Neural cell (in vitro differentiated cells): ENCODE measurements at regions not wholly inside any gene's neighbourhood (a gene's known extent, or its start where the extent isn't known, plus 50 kb on each side); places are given as distances from the start of the nearest gene placed in this dataset.

ENCODE experiments used
- H2AFZ ChIP-seq: fragments of 200-600, 300-800 bp; sonication (generic), shearing (Covaris generic); 2 replicates; pipeline ENCODE4 v1.6.0; 2014; ENCODE audit warnings: low read depth, mild to moderate bottlenecking, antibody characterized with exemption, low read length, moderate library complexity
- H3F3A ChIP-seq: fragments of 200-600 bp; shearing (Covaris generic); 2 replicates; pipeline ENCODE4 v1.6.1; 2016; ENCODE audit warnings: mild to moderate bottlenecking, moderate library complexity, mixed read lengths, antibody characterized with exemption, low read length; ENCODE audit not compliant: insufficient read depth, poor library complexity, severe bottlenecking
- H3K27ac ChIP-seq: fragments of 200-600, 300-800 bp; sonication (generic), shearing (Covaris generic); 2 replicates; pipeline ENCODE4 v1.5.1; 2014; ENCODE audit warnings: mild to moderate bottlenecking, low read length, moderate library complexity
- H3K27me3 ChIP-seq: fragments of 300-800, 200-600 bp; sonication (generic), shearing (Covaris generic); 2 replicates; pipeline ENCODE4 v1.6.0; 2014; ENCODE audit warnings: mild to moderate bottlenecking, low read depth, low read length, moderate library complexity; ENCODE audit not compliant: insufficient read depth
- H3K36me3 ChIP-seq: fragments of 300-800, 200-600 bp; sonication (generic), shearing (Covaris generic); 2 replicates; pipeline ENCODE4 v1.5.1; 2014; ENCODE audit warnings: mild to moderate bottlenecking, antibody characterized with exemption, low read length, moderate library complexity; ENCODE audit not compliant: insufficient read depth
- H3K4me2 ChIP-seq: fragments of 300-800, 200-600 bp; sonication (generic), shearing (Covaris generic); 2 replicates; pipeline ENCODE4 v1.6.0; 2014; ENCODE audit warnings: mild to moderate bottlenecking, low read length
- H3K4me3 ChIP-seq: fragments of 300-800, 200-600 bp; sonication (generic), shearing (Covaris generic); 2 replicates; pipeline ENCODE4 v1.5.1; 2014; ENCODE audit warnings: mild to moderate bottlenecking, low read length, moderate library complexity
- H3K79me2 ChIP-seq: fragments of 200-600 bp; shearing (Covaris generic); replicated peaks from 2 replicates; pipeline ENCODE4 v1.6.0; 2014; ENCODE audit warnings: mild to moderate bottlenecking, low read length, moderate library complexity; ENCODE audit not compliant: insufficient read depth
- H3K9ac ChIP-seq: fragments of 300-800, 200-600 bp; sonication (generic), shearing (Covaris generic); 2 replicates; pipeline ENCODE4 v1.6.1; 2016; ENCODE audit warnings: mild to moderate bottlenecking, low read length, mixed read lengths
- H3K9me2 ChIP-seq: fragments of 200-600 bp; shearing (Covaris generic); 2 replicates; pipeline ENCODE4 v1.6.1; 2016; ENCODE audit warnings: mild to moderate bottlenecking, low read length, mixed read lengths; ENCODE audit not compliant: insufficient read depth
- H3K9me3 ChIP-seq: fragments of 200-600, 300-800 bp; sonication (generic), shearing (Covaris generic); 2 replicates; pipeline ENCODE4 v1.6.1; 2016; ENCODE audit warnings: mild to moderate bottlenecking, mixed run types, low read length, moderate library complexity, mixed read lengths
- H4K20me1 ChIP-seq: fragments of 200-600 bp; shearing (Covaris generic); 2 replicates; pipeline ENCODE4 v1.6.1; 2016; ENCODE audit warnings: mild to moderate bottlenecking, mixed run types; ENCODE audit not compliant: insufficient read depth
- EP300 ChIP-seq: fragments of 450-650 bp; conservative IDR thresholded peaks from 2 replicates; pipeline ENCODE4 v1.6.1; 2014; ENCODE audit warnings: antibody characterized with exemption, mild to moderate bottlenecking, moderate library complexity; ENCODE audit not compliant: poor library complexity, severe bottlenecking
- EZH2 ChIP-seq: fragments of 200-600, 300-800 bp; shearing (Covaris generic), sonication (generic); IDR thresholded peaks from 2 replicates; pipeline ENCODE4 v1.6.1; 2014; ENCODE audit warnings: antibody characterized with exemption, low read length, borderline replicate concordance, mild to moderate bottlenecking; ENCODE audit not compliant: insufficient read depth, poor library complexity, severe bottlenecking
- MXI1 ChIP-seq: fragments of 450-650 bp; conservative IDR thresholded peaks from 2 replicates; pipeline ENCODE4 v1.6.1; 2014; ENCODE audit warnings: antibody characterized with exemption, mild to moderate bottlenecking; ENCODE audit not compliant: poor library complexity, severe bottlenecking
- POLR2AphosphoS5 ChIP-seq: IDR thresholded peaks from 2 replicates; pipeline ENCODE4 v1.6.1; 2012
- RAD21 ChIP-seq: fragments of 450-650 bp; conservative IDR thresholded peaks from 2 replicates; pipeline ENCODE4 v1.6.1; 2014; ENCODE audit warnings: antibody characterized with exemption, mild to moderate bottlenecking, moderate library complexity
- SMC3 ChIP-seq: fragments of 450-650 bp; conservative IDR thresholded peaks from 2 replicates; pipeline ENCODE4 v1.6.1; 2014; ENCODE audit warnings: antibody characterized with exemption, mild to moderate bottlenecking, moderate library complexity; ENCODE audit not compliant: poor library complexity
- TAF1 ChIP-seq: IDR thresholded peaks from 2 replicates; pipeline ENCODE4 v1.6.1; 2012; ENCODE audit warnings: low read depth
- TF ChIP-seq, protein P1 (sequence below): fragments of 450-650 bp; IDR thresholded peaks from 2 replicates; pipeline ENCODE4 v1.5.1; 2014; ENCODE audit warnings: antibody characterized with exemption, mild to moderate bottlenecking, moderate library complexity; ENCODE audit not compliant: poor library complexity, severe bottlenecking
- TF ChIP-seq, protein P2 (sequence below): IDR thresholded peaks from 2 replicates; pipeline ENCODE4 v1.6.1; 2012; ENCODE audit warnings: borderline replicate concordance

DNA sequence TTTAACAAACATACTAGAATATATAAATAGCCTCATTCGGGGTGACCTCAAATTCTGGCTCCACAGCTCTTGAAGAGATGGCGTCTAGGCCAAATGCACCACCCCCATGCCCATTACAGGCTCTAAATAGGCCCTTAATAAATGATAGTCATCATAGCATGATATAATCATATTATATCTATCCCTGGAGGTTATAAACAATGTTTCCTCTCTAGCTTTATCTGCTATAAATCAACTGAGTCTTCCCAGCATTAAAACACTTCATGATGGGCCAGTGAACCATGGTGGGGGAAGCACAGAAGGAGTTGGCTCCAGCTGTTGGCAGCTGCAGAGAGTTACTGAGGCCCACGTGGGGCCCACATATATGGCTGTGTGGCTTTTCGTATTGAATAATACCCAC is 214.9 kb upstream of the MPHOSPH6 start:
- Histone ChIP-seq H2AFZ (no peak overlapping the region), H3K9me2 (no peaks in the 10 kb centered on the region), H3K4me3 (no peak overlapping the region), H3K27me3 (no peaks in the 10 kb centered on the region), H3K79me2 (no peaks in the 10 kb centered on the region), H3K27ac (no peak overlapping the region), H3K36me3 (no peaks in the 10 kb centered on the region), H3F3A (no peaks in the 10 kb centered on the region), H4K20me1 (no peaks in the 10 kb centered on the region), H3K4me2 (no peak overlapping the region), H3K9ac (no peak overlapping the region), H3K9me3 (no peaks in the 10 kb centered on the region)
- no peak for TF ChIP-seq POLR2AphosphoS5
- no peak for TF ChIP-seq SMC3
- no peak for TF ChIP-seq RAD21
- TF ChIP-seq EZH2, result no peak
- TF ChIP-seq TAF1, result no peak
- TF ChIP-seq, protein P1, sequence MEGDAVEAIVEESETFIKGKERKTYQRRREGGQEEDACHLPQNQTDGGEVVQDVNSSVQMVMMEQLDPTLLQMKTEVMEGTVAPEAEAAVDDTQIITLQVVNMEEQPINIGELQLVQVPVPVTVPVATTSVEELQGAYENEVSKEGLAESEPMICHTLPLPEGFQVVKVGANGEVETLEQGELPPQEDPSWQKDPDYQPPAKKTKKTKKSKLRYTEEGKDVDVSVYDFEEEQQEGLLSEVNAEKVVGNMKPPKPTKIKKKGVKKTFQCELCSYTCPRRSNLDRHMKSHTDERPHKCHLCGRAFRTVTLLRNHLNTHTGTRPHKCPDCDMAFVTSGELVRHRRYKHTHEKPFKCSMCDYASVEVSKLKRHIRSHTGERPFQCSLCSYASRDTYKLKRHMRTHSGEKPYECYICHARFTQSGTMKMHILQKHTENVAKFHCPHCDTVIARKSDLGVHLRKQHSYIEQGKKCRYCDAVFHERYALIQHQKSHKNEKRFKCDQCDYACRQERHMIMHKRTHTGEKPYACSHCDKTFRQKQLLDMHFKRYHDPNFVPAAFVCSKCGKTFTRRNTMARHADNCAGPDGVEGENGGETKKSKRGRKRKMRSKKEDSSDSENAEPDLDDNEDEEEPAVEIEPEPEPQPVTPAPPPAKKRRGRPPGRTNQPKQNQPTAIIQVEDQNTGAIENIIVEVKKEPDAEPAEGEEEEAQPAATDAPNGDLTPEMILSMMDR, result no peak
- no peak for TF ChIP-seq EP300
- TF ChIP-seq MXI1, result no peak
- TF ChIP-seq, protein P2, sequence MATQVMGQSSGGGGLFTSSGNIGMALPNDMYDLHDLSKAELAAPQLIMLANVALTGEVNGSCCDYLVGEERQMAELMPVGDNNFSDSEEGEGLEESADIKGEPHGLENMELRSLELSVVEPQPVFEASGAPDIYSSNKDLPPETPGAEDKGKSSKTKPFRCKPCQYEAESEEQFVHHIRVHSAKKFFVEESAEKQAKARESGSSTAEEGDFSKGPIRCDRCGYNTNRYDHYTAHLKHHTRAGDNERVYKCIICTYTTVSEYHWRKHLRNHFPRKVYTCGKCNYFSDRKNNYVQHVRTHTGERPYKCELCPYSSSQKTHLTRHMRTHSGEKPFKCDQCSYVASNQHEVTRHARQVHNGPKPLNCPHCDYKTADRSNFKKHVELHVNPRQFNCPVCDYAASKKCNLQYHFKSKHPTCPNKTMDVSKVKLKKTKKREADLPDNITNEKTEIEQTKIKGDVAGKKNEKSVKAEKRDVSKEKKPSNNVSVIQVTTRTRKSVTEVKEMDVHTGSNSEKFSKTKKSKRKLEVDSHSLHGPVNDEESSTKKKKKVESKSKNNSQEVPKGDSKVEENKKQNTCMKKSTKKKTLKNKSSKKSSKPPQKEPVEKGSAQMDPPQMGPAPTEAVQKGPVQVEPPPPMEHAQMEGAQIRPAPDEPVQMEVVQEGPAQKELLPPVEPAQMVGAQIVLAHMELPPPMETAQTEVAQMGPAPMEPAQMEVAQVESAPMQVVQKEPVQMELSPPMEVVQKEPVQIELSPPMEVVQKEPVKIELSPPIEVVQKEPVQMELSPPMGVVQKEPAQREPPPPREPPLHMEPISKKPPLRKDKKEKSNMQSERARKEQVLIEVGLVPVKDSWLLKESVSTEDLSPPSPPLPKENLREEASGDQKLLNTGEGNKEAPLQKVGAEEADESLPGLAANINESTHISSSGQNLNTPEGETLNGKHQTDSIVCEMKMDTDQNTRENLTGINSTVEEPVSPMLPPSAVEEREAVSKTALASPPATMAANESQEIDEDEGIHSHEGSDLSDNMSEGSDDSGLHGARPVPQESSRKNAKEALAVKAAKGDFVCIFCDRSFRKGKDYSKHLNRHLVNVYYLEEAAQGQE, result no peak

GRCh38 chr16:82384017-82384416 is 214.0 kb upstream of the MPHOSPH6 start:
- Histone ChIP-seq H3F3A (no peaks in the 10 kb centered on the region), H4K20me1 (no peaks in the 10 kb centered on the region), H3K9me2 (no peaks in the 10 kb centered on the region), H2AFZ (no peak overlapping the region), H3K9ac (peak overlapping the region; percentile 22), H3K4me2 (no peak overlapping the region), H3K4me3 (peak overlapping the region; percentile 29), H3K79me2 (no peaks in the 10 kb centered on the region), H3K27ac (peak overlapping the region; percentile 50), H3K36me3 (no peaks in the 10 kb centered on the region), H3K9me3 (no peaks in the 10 kb centered on the region), H3K27me3 (no peaks in the 10 kb centered on the region)
- TF ChIP-seq TAF1, result no peak
- TF ChIP-seq EP300, result peak; percentile 97
- TF ChIP-seq SMC3, result peak; percentile 17
- no peak for TF ChIP-seq MXI1
- peak; percentile 84 for TF ChIP-seq POLR2AphosphoS5
- TF ChIP-seq, protein P2, result no peak
